ENCODE measurements at regions not wholly inside any gene's neighbourhood (a gene's known extent, or its start where the extent isn't known, plus 50 kb on each side); places are given as distances from the start of the nearest gene placed in this dataset.

- H3K27me3 Mint-ChIP-seq (ENCODE audit: low read depth in 2 of 2) = peaks cover 0 to 10% of the 10 kb centered on the region in 2 donors
- intact Hi-C loops (cut with micrococcal nuclease) = no loop called here
- H3K36me3 ChIP-seq (ENCODE audit: control insufficient read depth, insufficient read depth, low read length) = no peaks in the 10 kb centered on the region
- no peak overlapping the region for H3K27ac Mint-ChIP-seq
- no peaks in the 10 kb centered on the region for H3K9me3 ChIP-seq (ENCODE audit: control insufficient read depth, insufficient read depth, low read length)
- TF ChIP-seq CTCF (IDR thresholded peaks at IDR 0.05) = no peak
- no peak for ATAC-seq
- H3K9me3 Mint-ChIP-seq = no peaks in the 10 kb centered on the region
- no peaks in the 10 kb centered on the region for H3K4me1 ChIP-seq (ENCODE audit: control insufficient read depth, insufficient read depth, low read length)
- DNase-seq = no peak
- H3K27ac ChIP-seq (ENCODE audit: low read length) = no peak overlapping the region
- H3K36me3 Mint-ChIP-seq = no peaks in the 10 kb centered on the region
- no peaks in the 10 kb centered on the region for H3K4me1 Mint-ChIP-seq
- H3K27me3 ChIP-seq (ENCODE audit: control insufficient read depth, insufficient read depth, low read length) = no peaks in the 10 kb centered on the region
- no peak overlapping the region for H3K4me3 ChIP-seq (ENCODE audit: low read length)
- no peak overlapping the region for H3K4me3 Mint-ChIP-seq
- 90% methylated on average over 6 of the region's 6 CpGs for WGBS (ENCODE audit: insufficient coverage)
Observed at GRCh38 chr18:24831081-24831480, 370.6 kb downstream of the HRH4 start.

- ATAC-seq = no peak
- no peaks in the 10 kb centered on the region for H3K36me3 Mint-ChIP-seq
- no peaks in the 10 kb centered on the region for H3K27me3 ChIP-seq (ENCODE audit: control insufficient read depth, insufficient read depth, low read length)
- H3K9me3 ChIP-seq (ENCODE audit: control insufficient read depth, insufficient read depth, low read length) = no peaks in the 10 kb centered on the region
- intact Hi-C loops (cut with micrococcal nuclease) = no loop called here
- DNase-seq = no peak
- H3K4me3 ChIP-seq (ENCODE audit: low read length) = no peak overlapping the region
- no peaks in the 10 kb centered on the region for H3K4me1 Mint-ChIP-seq
- H3K4me3 Mint-ChIP-seq = no peak overlapping the region
- H3K27ac ChIP-seq (ENCODE audit: low read length) = no peak overlapping the region
- H3K9me3 Mint-ChIP-seq = no peaks in the 10 kb centered on the region
- H3K4me1 ChIP-seq (ENCODE audit: control insufficient read depth, insufficient read depth, low read length) = no peaks in the 10 kb centered on the region
- TF ChIP-seq CTCF (IDR thresholded peaks at IDR 0.05) = no peak
- 34% methylated on average over 11 of the region's 11 CpGs for WGBS (ENCODE audit: insufficient coverage)
- H3K27me3 Mint-ChIP-seq (ENCODE audit: low read depth in 2 of 2) = peaks cover 0 to 7% of the 10 kb centered on the region in 2 donors
- H3K36me3 ChIP-seq (ENCODE audit: control insufficient read depth, insufficient read depth, low read length) = no peaks in the 10 kb centered on the region
- H3K27ac Mint-ChIP-seq = no peak overlapping the region
Observed at GRCh38 chr18:24831871-24832665, 371.6 kb downstream of the HRH4 start.

GRCh38 chr18:24835751-24836150, 375.3 kb downstream of the HRH4 start:
- Mint-ChIP-seq H3K36me3 (no peaks in the 10 kb centered on the region), H3K9me3 (no peaks in the 10 kb centered on the region), H3K27me3 (ENCODE audit: low read depth in 2 of 2) (peaks cover 0 to 2% of the 10 kb centered on the region in 2 donors), H3K27ac (no peak overlapping the region), H3K4me1 (no peaks in the 10 kb centered on the region), H3K4me3 (no peak overlapping the region)
- no peak for ATAC-seq
- Histone ChIP-seq H3K27ac (ENCODE audit: low read length) (no peak overlapping the region), H3K4me1 (ENCODE audit: control insufficient read depth, insufficient read depth, low read length) (no peaks in the 10 kb centered on the region), H3K36me3 (ENCODE audit: control insufficient read depth, insufficient read depth, low read length) (no peaks in the 10 kb centered on the region), H3K4me3 (ENCODE audit: low read length) (no peak overlapping the region), H3K27me3 (ENCODE audit: control insufficient read depth, insufficient read depth, low read length) (no peaks in the 10 kb centered on the region), H3K9me3 (ENCODE audit: control insufficient read depth, insufficient read depth, low read length) (no peaks in the 10 kb centered on the region)
- no peak for TF ChIP-seq CTCF (IDR thresholded peaks at IDR 0.05)
- intact Hi-C loops (cut with micrococcal nuclease) = no loop called here
- 96% methylated on average over 1 of the region's 1 CpG for WGBS (ENCODE audit: insufficient coverage)
- DNase-seq = no peak

- no peak overlapping the region for H3K4me3 ChIP-seq (ENCODE audit: low read length)
- WGBS (ENCODE audit: insufficient coverage) = 68% methylated on average over 3 of the region's 3 CpGs
Observed at GRCh38 chr18:24837066-24837465, 376.6 kb downstream of the HRH4 start.

More at GRCh38 chr18:24837066-24837465, 376.6 kb downstream of the HRH4 start:
- Mint-ChIP-seq H3K27ac (no peak overlapping the region), H3K4me3 (no peak overlapping the region), H3K4me1 (no peaks in the 10 kb centered on the region), H3K27me3 (ENCODE audit: low read depth in 2 of 2) (peaks cover 0 to 2% of the 10 kb centered on the region in 2 donors), H3K36me3 (no peaks in the 10 kb centered on the region), H3K9me3 (no peaks in the 10 kb centered on the region)
- H3K9me3 ChIP-seq (ENCODE audit: control insufficient read depth, insufficient read depth, low read length) = no peaks in the 10 kb centered on the region
- no peak overlapping the region for H3K27ac ChIP-seq (ENCODE audit: low read length)
- intact Hi-C loops (cut with micrococcal nuclease) = no loop called here
- ATAC-seq (no peak), DNase-seq (no peak)
- no peaks in the 10 kb centered on the region for H3K27me3 ChIP-seq (ENCODE audit: control insufficient read depth, insufficient read depth, low read length)
- no peaks in the 10 kb centered on the region for H3K36me3 ChIP-seq (ENCODE audit: control insufficient read depth, insufficient read depth, low read length)
- no peak for TF ChIP-seq CTCF (IDR thresholded peaks at IDR 0.05)
- no peaks in the 10 kb centered on the region for H3K4me1 ChIP-seq (ENCODE audit: control insufficient read depth, insufficient read depth, low read length)
